ENCODE measurements at regions not wholly inside any gene's neighbourhood (a gene's known extent, or its start where the extent isn't known, plus 50 kb on each side); places are given as distances from the start of the nearest gene placed in this dataset.

DNA sequence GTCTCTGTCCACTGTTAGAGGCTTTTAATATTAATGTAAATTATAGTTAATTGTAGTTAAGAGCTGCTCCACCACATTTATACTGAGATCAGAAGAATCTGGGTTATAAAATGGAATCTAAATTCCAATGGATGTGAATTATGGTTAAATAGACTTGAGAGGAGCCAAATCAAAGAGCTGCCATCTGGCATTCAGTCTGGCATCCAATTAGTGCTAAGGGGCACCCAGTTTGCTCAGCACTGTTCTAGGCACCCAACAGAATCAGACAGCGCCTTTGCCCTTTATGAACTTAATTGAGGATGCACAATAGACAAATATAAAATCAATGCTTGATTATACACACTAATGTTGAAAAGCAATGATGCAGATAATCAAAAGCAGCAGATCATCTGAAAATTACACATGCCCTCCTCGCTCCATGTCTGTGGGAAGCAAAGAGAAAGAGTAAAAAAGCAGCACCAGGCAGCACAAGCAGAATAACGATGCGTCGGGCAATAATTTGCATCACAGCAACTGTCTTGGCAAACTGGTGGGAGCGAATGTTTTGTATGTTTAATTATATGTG lies 310.1 kb downstream of the BRINP2 start:
- DNase-seq (ENCODE audit: low read depth), result no peak

DNA sequence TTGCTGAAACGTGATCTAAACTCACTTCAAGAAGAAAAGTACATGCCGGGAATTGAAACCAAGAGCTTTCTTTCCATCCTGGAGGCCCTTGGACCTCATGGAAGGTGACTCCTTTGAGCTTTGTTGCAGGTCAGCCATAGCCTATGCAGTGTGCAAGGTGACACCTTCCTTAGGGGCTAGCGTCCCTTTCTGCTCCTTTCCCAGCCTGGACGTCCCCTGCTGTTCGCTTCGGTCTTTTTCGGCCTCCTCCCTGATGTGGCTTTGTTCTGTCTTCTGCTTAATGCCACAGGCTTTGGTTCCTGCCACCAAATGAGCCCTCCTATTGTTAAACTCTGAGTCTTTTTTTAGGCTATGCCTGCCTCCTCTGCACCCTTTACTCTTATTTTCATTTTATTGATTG lies 308.8 kb downstream of the BRINP2 start:
- no peak for DNase-seq (ENCODE audit: low read depth)

DNA sequence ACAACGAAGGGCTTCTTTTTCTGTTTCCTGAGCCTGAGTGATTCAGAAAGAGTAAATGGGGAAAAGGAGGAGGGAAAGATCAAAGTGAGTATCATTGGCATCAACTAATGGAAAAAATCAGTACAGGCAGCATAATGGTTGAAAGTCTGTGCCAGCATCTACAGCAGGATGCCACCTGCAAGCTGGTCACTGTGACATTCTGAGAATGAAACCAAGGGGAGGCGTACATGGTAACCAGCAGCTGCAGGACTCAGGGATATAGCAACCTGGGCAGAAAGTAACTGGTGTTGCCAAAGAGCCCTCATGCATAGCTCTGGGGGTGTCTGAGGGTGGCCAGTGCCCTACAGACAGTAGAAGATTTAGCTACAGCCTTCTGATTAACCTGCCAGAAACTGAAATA lies 305.9 kb downstream of the BRINP2 start:
- DNase-seq (ENCODE audit: low read depth), result no peak

DNA sequence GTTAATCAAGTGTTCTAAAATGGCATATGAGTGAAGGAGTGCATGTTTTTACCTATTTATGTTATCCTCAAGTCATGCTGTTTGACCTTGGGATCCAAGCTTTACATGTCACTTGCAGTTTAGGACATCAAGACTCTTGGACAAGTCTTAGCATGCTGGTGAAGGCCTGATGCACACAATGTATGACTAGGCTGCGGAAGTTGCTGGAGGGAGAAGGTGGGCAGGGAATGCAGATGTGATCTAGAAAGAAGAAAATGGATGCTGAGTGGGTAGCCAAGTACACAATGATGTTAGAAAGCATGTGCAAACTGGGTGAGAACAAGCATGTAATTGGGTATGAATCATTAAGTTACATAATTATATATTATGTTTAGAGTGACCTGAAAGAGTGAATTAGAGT lies 301.8 kb downstream of the BRINP2 start:
- no peak for DNase-seq (ENCODE audit: low read depth)

DNA sequence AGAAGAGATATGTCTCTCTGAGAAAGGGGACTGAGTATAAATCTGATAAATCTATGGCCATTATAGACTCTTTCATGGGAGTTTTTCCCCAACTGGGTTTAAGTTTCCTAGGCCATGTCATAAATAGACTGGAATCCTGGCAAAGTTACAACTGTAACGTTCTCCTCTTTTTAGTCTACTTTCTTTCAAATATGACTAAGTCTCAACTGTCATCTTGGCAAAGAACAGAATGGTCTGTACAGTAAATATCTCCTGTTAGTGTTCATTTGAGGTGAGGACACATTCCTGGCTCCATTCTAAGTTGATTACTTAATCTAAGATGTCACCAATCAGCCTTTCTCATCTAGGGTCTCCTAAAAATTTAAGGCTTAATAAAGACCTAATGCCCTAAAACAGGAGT lies 300.5 kb downstream of the BRINP2 start:
- DNase-seq (ENCODE audit: low read depth), result no peak

DNA sequence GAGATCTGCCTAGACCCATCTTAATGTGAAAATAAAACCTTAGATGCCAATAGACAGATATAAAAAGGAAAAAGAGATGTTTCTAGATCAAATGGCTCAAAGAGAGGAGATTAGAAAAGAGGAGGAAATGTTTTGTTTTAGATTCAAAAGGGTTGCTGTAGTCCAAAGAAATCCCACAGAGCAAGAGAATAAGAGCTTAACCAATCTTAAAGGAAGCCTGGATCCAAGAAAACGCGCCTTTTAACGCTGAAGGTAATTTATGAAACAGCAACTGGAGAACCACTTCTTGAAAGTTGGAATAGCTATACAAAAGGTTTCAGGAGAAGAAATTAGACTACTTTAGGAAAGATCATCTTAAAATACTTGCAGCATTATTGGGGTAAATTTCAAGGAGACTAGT lies 298.8 kb downstream of the BRINP2 start:
- no peak for DNase-seq (ENCODE audit: low read depth)

DNA sequence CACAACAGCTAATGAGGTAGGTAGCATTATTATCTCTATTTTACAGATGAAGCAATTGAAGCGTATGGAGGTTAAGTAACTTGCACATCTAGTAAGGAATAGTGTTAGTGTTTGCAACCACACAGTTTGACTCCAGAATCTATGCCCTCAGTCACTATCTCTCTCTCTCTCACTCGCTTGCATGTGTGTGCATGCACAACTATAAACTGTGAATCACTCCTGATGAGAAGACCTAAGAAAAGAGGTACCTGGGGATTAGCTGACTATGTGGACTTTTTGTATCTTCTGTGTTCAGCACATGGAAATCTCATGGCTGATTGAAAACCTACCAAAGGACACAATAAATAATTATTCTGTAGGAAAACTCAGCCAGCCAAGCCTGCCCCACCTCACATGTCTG lies 295.5 kb downstream of the BRINP2 start:
- no peak for DNase-seq (ENCODE audit: low read depth)

DNA sequence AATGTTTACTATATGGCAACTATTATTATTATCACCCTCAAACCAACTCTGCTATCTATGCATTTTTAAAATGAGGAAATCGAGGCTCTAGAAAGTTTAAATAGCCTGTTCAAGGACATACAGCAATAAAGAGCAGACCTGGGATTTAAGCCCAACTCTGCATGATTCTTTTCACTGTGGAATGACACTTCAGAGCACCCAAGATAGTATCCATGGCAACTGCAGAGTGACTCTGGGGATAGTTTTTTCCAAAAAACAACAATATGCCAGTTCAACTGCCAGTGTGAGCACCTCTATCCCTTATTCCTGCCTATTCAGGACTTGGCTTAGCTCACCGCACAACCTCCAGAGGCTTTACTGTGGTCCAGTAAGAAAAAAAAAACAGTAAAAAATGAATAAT lies 293.9 kb downstream of the BRINP2 start:
- DNase-seq (ENCODE audit: low read depth), result no peak

DNA sequence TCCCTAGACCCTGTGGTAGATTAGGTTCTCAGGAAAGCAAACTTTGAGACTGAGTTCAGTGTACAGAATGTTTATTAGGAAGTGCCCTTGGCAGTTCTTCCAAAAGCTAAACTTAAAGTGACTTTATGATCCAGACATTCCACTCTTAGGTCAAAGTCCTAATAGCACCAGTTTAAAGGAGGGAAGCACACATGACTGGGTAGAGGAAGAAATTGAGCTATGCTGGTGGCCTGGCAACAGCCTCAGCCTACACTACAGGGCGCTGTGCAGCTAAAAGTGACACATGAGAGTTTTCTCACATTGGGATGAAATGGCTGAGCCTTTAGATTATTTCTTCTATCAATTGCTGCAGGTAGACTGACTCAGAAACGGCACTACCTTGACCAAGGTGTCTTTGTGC lies 280.4 kb downstream of the BRINP2 start:
- DNase-seq (ENCODE audit: low read depth), result no peak

DNA sequence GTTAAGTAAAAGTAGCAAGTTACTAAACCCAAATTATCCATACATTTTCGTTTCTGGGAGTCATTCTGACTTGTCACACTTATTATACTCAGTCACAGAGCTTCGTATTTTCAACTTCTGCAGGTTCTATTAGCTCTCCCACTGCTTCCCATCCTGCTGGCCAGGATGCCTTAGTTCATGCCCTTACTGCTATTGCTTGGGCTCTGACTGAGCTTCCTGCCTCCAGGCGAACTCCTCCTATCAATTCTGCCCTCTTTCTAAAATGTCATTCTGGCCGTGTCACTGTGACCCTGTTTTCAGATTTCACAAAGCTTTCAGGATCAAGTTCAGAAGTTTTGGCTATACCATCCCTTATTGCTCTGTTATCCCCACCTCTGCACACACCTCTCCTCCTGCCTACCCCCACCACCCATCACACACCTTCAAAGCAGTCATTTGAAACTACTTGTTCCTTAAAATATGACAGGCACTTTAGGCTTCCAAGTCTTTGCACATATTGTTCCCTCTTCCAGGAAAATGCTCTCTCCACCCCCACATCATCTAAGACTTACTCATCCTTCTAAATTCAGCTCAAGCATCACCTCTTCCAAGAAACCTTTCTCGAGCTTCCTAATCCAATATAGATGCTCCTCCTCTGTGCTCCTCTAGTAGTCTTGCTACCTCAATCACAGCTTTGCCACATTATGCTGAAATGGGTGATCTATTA lies 278.0 kb downstream of the BRINP2 start:
- DNase-seq (ENCODE audit: low read depth), result no peak

DNA sequence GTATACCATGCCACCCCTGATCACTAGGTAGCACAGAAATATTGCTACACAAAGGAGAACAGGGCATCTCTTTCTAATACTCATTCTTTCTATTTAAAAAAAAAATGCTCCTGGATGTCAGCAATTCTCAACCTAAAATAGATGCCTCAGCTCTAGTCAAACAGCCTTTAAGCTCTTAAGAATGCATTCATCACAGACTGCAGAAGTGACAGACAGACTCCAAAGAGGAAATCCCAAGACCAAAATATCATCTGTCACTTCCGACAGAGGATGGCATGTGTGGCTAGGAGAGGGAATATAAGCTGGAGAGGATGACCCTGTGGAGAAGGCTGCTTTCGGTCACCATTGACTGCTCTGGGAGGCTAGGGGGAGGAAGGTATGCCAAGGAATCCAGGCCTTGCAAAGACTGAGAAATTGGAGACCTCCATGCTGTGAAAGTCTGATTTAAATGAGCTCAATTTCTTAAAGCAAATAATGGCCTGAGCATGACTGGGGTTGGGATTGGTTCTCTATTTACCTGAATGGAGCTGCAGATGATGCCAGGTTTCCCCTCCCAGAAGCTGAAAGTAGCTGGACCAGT lies 277.4 kb downstream of the BRINP2 start:
- DNase-seq (ENCODE audit: low read depth), result no peak

DNA sequence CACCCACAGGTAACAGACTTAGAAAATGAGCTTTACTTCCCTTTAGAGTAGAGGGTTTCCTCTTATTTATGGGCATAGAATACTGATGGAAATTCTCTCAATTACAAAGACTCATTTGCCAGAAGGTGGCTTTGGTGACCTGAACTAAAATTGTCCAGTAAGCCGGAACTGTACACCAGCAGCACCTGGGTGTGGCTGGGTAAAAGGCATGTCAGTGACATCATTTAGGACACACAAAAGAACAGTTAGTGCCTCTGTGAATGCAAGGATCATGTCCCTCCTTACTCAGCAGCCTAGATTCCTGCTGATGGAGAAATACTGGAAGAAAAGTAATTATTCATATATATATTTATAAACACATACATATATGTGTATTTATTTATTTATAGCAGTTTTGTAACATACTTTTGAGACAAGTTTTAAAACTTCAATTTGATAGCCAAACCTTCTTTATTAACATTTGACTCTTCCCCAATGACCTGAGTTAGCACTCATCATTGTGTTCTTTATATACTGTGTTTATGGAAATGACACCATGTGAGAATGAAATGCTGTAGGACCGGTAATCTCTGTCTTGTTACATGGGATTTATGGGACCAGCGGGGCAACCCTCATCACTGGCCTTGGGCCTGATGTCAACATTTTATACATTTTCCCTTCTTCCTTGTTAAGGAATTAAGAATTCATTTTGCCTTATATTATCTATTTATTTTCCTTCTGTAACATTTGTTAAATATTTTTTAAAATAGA lies 274.4 kb downstream of the BRINP2 start:
- DNase-seq (ENCODE audit: low read depth), result no peak

DNA sequence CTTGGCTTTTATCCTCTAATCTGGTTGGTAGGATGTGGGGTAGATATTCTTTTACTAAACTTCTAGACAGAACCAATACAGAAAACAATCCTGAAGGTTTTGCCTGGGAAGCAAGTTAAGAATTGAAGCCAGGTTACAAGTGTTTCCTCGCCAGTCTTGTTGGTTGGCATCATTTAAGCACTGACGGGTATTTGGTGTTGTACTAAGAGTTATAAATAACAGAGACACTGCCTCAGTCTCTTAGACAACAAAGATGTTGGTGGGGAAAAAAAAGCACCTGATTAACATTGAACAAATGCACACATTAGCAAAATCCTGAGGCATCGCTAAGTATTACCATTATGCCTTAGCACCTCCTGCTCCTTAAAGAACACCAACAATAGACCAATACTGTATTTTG lies 272.2 kb downstream of the BRINP2 start:
- DNase-seq (ENCODE audit: low read depth), result no peak

DNA sequence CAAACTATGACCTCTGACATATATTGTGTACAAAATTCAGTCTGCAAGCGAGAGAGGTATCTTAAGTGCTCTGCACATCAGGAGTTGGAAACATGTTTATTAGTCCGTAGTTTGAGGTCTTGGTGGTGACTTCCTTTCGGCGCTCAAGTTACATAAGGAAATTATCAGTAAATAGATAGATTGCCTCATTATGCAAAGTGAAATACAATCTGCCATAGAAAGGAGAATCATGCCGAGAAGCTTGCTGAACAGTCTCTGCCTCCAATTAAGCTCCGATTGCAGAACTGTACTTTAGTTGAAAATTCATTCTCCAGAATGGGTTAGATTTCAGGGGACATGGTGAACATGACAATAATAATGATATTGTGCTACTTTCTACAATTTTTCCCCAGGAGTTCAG lies 271.8 kb downstream of the BRINP2 start:
- no peak for DNase-seq (ENCODE audit: low read depth)

DNA sequence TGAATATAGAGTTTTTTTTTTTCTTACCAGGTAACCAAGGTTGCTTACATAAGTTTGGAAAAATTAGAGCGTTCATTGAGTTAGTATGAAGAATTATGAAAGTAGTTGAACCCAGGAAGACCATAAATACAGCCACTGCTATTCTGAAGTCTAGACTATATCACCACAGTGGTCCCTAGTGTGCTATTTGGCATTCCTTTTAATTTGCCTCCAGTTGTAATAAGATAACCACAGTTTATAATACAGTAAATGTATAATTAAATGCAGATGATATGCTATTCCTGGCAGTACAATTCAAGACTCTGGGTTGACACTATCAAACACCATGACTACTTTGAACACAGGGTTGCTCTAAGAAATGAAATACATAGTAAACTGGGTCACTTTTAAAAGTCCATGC lies 270.5 kb downstream of the BRINP2 start:
- no peak for DNase-seq (ENCODE audit: low read depth)

DNA sequence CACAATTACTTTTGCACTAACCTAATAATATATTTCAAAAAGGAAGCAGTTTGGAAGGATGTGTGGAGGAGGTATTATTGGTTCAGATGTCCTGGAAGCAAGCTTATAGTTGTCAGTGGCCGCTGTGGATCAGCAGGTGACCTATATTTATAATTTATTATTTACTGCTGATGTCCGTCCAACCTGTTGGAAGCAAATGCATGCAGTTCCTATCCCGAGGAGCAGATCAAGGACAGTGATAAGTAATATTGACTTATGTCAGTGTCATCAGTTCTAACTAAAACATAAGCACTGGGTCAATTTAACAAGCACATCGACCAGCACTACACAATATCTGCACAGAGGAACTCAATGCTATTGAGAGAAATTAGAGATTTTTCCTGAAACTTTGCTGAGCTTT lies 270.1 kb downstream of the BRINP2 start:
- DNase-seq (ENCODE audit: low read depth), result no peak

DNA sequence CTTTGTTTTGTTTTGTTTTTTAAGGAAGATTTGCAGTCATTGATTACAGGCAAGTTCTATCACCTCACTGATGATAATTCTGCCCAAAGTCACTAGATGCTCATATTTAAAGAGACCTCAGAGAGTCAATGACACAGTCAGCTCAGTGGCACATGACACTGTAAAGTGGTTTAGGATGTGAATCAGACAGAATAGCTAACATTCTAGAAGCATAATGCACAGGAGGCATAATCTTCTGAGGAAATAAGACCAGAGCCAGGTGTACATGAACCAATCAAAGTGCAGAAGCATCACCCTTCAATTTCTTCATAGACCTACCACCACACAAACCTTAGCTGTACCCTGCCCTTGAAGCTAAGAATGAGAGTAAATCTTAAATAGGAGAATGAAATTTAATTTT lies 268.5 kb downstream of the BRINP2 start:
- no peak for DNase-seq (ENCODE audit: low read depth)

DNA sequence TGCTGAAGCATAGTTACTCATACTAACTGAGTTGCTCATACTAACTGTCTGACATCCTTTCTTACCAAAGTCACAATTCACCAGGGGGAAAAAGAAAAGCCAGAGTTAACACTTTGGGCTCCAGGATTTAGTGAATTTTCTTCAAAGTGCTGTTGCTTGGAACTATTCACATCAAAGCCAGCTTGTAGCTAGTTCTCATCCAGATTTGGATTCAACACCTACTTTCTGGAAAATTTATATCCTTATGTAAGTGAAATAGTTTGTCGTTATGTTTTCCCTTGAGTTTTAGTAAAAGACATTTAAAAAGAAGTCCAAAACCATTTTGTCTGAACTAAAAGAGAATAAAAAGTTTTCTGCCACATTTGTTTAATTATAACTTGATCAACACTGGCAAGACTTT lies 264.6 kb downstream of the BRINP2 start:
- DNase-seq (ENCODE audit: low read depth), result no peak

DNA sequence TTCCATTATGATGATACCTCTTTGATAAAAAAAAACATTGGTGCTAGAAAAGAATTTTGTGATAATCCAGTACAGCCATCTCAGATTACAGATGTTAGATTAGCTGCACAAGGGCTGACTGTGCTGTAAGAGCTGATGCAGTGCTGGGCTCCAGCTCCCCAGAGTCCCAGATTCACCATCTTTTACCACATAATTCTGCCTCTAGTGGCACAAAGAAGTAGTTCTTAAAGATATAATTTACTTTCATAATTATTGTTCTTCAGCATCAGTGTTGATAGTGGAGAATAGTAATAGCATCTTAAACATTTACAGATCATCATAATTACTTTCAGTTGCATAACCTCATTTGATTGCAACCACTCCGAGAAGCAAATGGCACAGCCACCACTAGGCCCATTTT lies 262.1 kb downstream of the BRINP2 start:
- no peak for DNase-seq (ENCODE audit: low read depth)

DNA sequence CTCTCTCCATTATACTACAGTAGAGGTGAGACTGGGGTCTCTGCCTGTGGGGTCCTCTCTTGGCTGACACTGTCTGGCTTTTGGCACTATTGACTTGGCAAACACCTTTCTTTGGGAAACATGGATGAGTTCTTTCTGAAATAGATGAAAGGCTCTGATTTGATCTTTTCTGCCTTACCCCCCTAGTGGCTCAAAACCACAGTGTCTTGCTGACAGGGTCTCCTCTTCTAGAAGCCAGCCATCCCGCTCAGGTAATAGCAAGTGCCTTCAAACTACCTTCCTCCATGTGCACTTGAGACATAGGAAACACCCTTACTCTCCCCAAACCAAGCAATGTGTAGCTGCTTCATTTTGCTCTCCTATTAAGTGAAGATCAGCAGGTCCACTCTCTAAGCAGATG lies 260.4 kb downstream of the BRINP2 start:
- no peak for DNase-seq (ENCODE audit: low read depth)

DNA sequence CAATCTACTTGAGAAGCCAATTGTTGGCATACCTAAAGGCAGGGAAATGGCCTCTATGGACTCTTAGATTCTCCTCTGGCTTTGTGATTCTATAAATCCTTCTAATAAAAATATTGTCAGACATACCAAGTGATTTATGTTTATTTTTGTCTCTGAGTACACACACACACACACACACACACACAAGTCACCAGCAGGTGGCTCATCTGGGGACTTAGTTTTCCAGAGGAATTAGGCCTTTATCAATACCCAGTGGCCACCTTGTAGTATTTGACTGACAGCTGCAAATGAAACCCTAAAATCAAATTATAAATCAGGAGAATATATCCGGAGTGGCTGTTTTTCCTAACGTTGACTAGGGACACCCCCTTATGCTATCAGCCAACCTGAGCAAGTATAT lies 258.5 kb downstream of the BRINP2 start:
- DNase-seq (ENCODE audit: low read depth), result no peak

DNA sequence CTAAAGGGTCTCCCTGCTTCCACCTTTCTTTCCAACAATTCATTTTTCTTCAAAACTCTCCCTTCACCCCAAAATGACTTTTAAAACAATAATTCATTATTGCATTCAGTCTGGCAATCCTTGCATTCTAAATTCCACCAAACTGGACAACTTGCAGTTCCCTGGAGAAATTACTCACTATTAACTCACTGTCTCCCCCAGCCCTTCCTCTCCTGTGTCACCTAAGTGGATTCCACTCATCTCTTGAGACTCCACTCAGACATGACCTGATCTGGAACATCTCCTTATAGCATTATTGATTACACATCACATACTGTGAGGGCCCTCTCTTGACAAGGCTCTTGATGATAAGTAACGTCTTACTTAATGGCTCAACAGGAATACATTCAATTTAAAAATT lies 257.1 kb downstream of the BRINP2 start:
- DNase-seq (ENCODE audit: low read depth), result no peak

DNA sequence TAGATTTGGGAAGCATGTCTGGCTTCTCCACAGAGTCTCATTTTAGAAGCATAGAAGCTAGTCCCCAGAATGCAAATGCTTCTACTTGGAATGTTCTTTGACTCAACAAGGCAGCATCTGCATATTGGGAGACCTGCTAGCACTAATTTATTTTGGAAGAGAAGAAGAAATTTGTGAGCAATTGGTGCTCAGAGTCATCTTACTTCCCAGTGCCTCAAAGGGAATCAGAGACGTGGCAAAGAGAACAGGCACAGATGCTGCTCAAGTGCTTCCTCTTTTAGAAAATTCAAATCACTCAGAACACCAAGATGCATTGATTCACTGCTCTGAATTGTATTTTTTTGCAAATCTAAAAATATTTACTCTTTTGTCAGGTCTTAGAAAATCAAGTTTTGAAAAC lies 255.7 kb downstream of the BRINP2 start:
- no peak for DNase-seq (ENCODE audit: low read depth)

All from RPMI7951 (cell line).